HuH-7.5 (cell line): ENCODE measurements at regions not wholly inside any gene's neighbourhood (a gene's known extent, or its start where the extent isn't known, plus 50 kb on each side); places are given as distances from the start of the nearest gene placed in this dataset.

Experiments
- DNase-seq: peaks from one replicate; pipeline ENCODE4 v3.0.0; 2011; ENCODE audit warnings: low spot score

- no peak for DNase-seq
Measured at GRCh38 chr2:9082158-9082557, 78.7 kb upstream of the MBOAT2 start.

- DNase-seq, result no peak
Measured at GRCh38 chr2:9081750-9082149, 78.3 kb upstream of the MBOAT2 start.

GRCh38 chr2:9078405-9078804, 74.9 kb upstream of the MBOAT2 start:
- DNase-seq, result no peak

- DNase-seq, result no peak
Measured at GRCh38 chr2:9077691-9078090, 74.2 kb upstream of the MBOAT2 start.

GRCh38 chr2:9076755-9077154, 73.3 kb upstream of the MBOAT2 start:
- DNase-seq, result no peak

- DNase-seq, result no peak
Measured at GRCh38 chr2:9076210-9076609, 72.7 kb upstream of the MBOAT2 start.

GRCh38 chr2:9074930-9075329, 71.4 kb upstream of the MBOAT2 start:
- no peak for DNase-seq

GRCh38 chr2:9071584-9072124, 68.2 kb upstream of the MBOAT2 start:
- no peak for DNase-seq

GRCh38 chr2:9071032-9071431, 67.5 kb upstream of the MBOAT2 start:
- no peak for DNase-seq

GRCh38 chr2:9069543-9069942, 66.1 kb upstream of the MBOAT2 start:
- DNase-seq, result no peak

- DNase-seq, result no peak
Measured at GRCh38 chr2:9065901-9066300, 62.4 kb upstream of the MBOAT2 start.

GRCh38 chr2:9063023-9063606, 59.6 kb upstream of the MBOAT2 start:
- no peak for DNase-seq

GRCh38 chr2:9060819-9061218, 57.3 kb upstream of the MBOAT2 start:
- DNase-seq, result no peak

- DNase-seq, result no peak
Measured at GRCh38 chr2:9057939-9058761, 54.7 kb upstream of the MBOAT2 start.

GRCh38 chr2:9055471-9055870, 52.0 kb upstream of the MBOAT2 start:
- DNase-seq, result no peak

GRCh38 chr2:9053534-9053931, 50.0 kb upstream of the MBOAT2 start:
- no peak for DNase-seq
